Activated CD4-positive, CD25-positive, alpha-beta regulatory T cell (primary cell): ENCODE measurements at regions not wholly inside any gene's neighbourhood (a gene's known extent, or its start where the extent isn't known, plus 50 kb on each side); places are given as distances from the start of the nearest gene placed in this dataset.

ENCODE experiments used
- DNase-seq, 4 experiments: peaks; one replicate each; lab custom pipeline; 2025; lab: John Stamatoyannopoulos, UW

- no peak for DNase-seq
These were observed 113.8 kb upstream of the ARMC2 start for GRCh38 chr6:108734271-108734922.

- no peak for DNase-seq
These were observed 112.8 kb upstream of the ARMC2 start for GRCh38 chr6:108735310-108736001.

- no peak for DNase-seq
These were observed 112.2 kb upstream of the ARMC2 start for GRCh38 chr6:108736002-108736361.

- no peak for DNase-seq
These were observed 111.4 kb upstream of the ARMC2 start for GRCh38 chr6:108736832-108737231.

- DNase-seq, result no peak
These were observed 110.4 kb upstream of the ARMC2 start for GRCh38 chr6:108737594-108738546.

GRCh38 chr6:108738684-108739416 is 109.4 kb upstream of the ARMC2 start:
- DNase-seq, result no peak

- no peak for DNase-seq
These were observed 108.5 kb upstream of the ARMC2 start for GRCh38 chr6:108739496-108740330.

GRCh38 chr6:108741331-108741989 is 106.8 kb upstream of the ARMC2 start:
- no peak for DNase-seq

GRCh38 chr6:108742041-108742440 is 106.2 kb upstream of the ARMC2 start:
- DNase-seq, result no peak

- no peak for DNase-seq
These were observed 103.8 kb upstream of the ARMC2 start for GRCh38 chr6:108744244-108744972.

GRCh38 chr6:108744996-108745395 is 103.2 kb upstream of the ARMC2 start:
- DNase-seq, result no peak

- DNase-seq, result no peak
These were observed 102.4 kb upstream of the ARMC2 start for GRCh38 chr6:108745664-108746336.

GRCh38 chr6:108746366-108746765 is 101.9 kb upstream of the ARMC2 start:
- no peak for DNase-seq

GRCh38 chr6:108746836-108747575 is 101.2 kb upstream of the ARMC2 start:
- DNase-seq, result no peak

GRCh38 chr6:108748055-108748454 is 100.2 kb upstream of the ARMC2 start:
- no peak for DNase-seq

- DNase-seq, result no peak
These were observed 99.3 kb upstream of the ARMC2 start for GRCh38 chr6:108748959-108749358.

- DNase-seq, result no peak
These were observed 97.4 kb upstream of the ARMC2 start for GRCh38 chr6:108750801-108751200.

GRCh38 chr6:108751282-108751681 is 96.9 kb upstream of the ARMC2 start:
- no peak for DNase-seq
